A673 (cell line): ENCODE measurements at regions not wholly inside any gene's neighbourhood (a gene's known extent, or its start where the extent isn't known, plus 50 kb on each side); places are given as distances from the start of the nearest gene placed in this dataset.

Experiments
- CTCF ChIP-seq: fragments of 300-800, 200-600 bp; sonication (generic); conservative IDR thresholded peaks from 2 replicates; pipeline ENCODE4 v1.5.1; 2017; ENCODE audit warnings: low read depth, mild to moderate bottlenecking, antibody characterized with exemption, low read length, moderate library complexity, mixed read lengths
- EZH2 ChIP-seq: fragments of 200-600 bp; sonication (generic); IDR thresholded peaks from 2 replicates; pipeline ENCODE4 v1.6.1; 2017; ENCODE audit warnings: borderline replicate concordance, low read depth, mild to moderate bottlenecking, mixed read lengths, antibody characterized with exemption, low read length; ENCODE audit not compliant: poor library complexity, severe bottlenecking

GRCh38 chr2:66674087-66674486 is 239.2 kb downstream of the MEIS1 start:
- TF ChIP-seq CTCF (no peak), EZH2 (no peak)
